ENCODE measurements at regions not wholly inside any gene's neighbourhood (a gene's known extent, or its start where the extent isn't known, plus 50 kb on each side); places are given as distances from the start of the nearest gene placed in this dataset.

- TF ChIP-seq, protein P1, sequence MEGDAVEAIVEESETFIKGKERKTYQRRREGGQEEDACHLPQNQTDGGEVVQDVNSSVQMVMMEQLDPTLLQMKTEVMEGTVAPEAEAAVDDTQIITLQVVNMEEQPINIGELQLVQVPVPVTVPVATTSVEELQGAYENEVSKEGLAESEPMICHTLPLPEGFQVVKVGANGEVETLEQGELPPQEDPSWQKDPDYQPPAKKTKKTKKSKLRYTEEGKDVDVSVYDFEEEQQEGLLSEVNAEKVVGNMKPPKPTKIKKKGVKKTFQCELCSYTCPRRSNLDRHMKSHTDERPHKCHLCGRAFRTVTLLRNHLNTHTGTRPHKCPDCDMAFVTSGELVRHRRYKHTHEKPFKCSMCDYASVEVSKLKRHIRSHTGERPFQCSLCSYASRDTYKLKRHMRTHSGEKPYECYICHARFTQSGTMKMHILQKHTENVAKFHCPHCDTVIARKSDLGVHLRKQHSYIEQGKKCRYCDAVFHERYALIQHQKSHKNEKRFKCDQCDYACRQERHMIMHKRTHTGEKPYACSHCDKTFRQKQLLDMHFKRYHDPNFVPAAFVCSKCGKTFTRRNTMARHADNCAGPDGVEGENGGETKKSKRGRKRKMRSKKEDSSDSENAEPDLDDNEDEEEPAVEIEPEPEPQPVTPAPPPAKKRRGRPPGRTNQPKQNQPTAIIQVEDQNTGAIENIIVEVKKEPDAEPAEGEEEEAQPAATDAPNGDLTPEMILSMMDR (IDR thresholded peaks at IDR 0.05; ENCODE audit: low read length): no peak
- TF ChIP-seq EZH2phosphoT487 (IDR thresholded peaks at IDR 0.05; ENCODE audit: low read length) (no peak), EZH2 (optimal IDR thresholded peaks at IDR 0.05; ENCODE audit: low read depth, low read length) (no peak)
Observed at GRCh38 chr13:72025836-72026235, 158.8 kb upstream of the DACH1 start.
